ENCODE measurements at regions not wholly inside any gene's neighbourhood (a gene's known extent, or its start where the extent isn't known, plus 50 kb on each side); places are given as distances from the start of the nearest gene placed in this dataset.

DNA sequence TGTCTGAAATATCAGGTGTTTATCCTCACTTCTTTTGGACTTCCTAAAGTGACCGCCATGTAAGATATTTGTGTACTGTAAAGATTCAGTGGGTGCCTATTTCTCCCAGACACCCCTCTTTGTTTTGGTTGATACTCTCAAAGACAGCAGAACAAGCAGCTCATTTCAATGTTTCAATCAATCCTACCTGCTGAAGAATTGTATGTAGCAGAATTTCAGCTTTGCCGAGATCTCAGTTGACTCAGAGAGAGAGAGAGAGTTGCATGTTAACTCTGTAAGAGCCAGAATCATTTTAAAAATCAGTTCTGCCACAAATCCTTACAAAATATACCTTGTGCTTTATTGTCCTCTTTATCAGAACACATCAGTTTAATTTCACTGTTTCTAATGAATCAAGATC, 987.3 kb downstream of the ADGRL2 start:
- Histone ChIP-seq H3K27ac (no peak overlapping the region), H3K9me3 (peaks cover 0 to 24% (median 7%) of the 10 kb centered on the region in 11 donors), H3K36me3 (no peaks in the 10 kb centered on the region), H3K27me3 (no peaks in the 10 kb centered on the region), H3K4me1 (peaks cover 0 to 3% (median 0%) of the 10 kb centered on the region in 9 donors), H3K4me3 (no peak overlapping the region)
- 59 to 69% methylated on average over 2 of the region's 2 CpGs for WGBS, 2 donors
- intact Hi-C loops (cut with DNase I) = no loop called here
- no peak for DNase-seq
- no peak for ATAC-seq
- TF ChIP-seq CTCF (IDR thresholded peaks at IDR 0.05) = no peak

DNA sequence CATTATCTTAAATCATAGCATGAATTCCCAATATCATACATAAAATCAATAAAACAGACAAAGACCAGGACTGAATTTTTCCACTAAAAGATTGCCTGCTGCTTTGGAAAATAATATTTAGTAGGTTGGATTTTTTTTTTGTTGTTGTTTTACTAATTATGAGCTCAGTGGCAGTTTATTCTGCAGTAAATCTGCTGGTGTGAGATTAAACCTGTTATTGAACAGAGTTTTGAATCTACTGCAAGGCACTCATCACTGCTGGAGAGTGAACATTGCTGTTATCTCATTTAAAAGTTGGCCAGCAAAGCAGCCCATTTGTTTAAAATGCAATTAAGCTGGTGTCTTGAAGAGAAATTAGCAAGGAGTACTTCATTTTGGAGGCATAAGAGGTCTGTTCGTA, 986.1 kb downstream of the ADGRL2 start:
- no peak for DNase-seq
- intact Hi-C loops (cut with DNase I) = no loop called here
- H3K27me3 ChIP-seq = no peaks in the 10 kb centered on the region
- 70 to 86% methylated on average over 1 of the region's 1 CpG for WGBS, 2 donors
- H3K36me3 ChIP-seq = no peaks in the 10 kb centered on the region
- no peak overlapping the region for H3K4me3 ChIP-seq
- ATAC-seq = no peak
- TF ChIP-seq CTCF (IDR thresholded peaks at IDR 0.05) = no peak
- no peak overlapping the region for H3K27ac ChIP-seq
- peaks cover 0 to 3% (median 0%) of the 10 kb centered on the region in 9 donors for H3K4me1 ChIP-seq
- H3K9me3 ChIP-seq = peaks cover 0 to 24% (median 7%) of the 10 kb centered on the region in 11 donors

DNA sequence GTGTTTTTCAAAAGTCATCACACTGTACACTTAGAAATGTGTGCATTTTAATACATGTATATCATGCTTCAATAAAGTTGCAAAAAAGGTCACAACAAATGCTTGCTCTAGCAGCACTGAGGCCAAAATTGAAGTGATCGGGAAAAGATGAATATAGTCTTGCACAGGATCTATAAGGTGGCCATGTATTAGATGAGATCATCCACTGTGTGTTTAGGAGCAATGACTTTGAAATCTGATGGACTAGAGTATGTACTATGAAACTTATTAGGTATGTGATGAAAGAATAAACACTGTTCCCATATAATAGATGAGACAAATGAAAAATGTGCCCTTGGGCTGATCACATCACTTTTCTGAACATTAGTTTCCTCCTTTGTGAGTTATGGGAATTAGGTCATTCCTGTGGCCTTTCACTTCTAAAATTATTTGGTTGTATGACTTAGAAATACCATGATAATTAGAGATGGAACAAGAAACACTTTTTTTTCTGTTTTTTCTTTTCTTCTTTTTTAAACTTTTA, 984.6 kb downstream of the ADGRL2 start:
- Histone ChIP-seq H3K4me1 (peaks cover 0 to 3% (median 0%) of the 10 kb centered on the region in 9 donors), H3K4me3 (no peak overlapping the region), H3K9me3 (peaks cover 0 to 8% (median 0%) of the 10 kb centered on the region in 11 donors), H3K27ac (no peak overlapping the region), H3K27me3 (no peaks in the 10 kb centered on the region), H3K36me3 (no peaks in the 10 kb centered on the region)
- intact Hi-C loops (cut with DNase I) = no loop called here
- WGBS, 2 donors = 84 to 87% methylated on average over 1 of the region's 1 CpG
- TF ChIP-seq CTCF (IDR thresholded peaks at IDR 0.05) = no peak
- ATAC-seq (no peak), DNase-seq (no peak)

DNA sequence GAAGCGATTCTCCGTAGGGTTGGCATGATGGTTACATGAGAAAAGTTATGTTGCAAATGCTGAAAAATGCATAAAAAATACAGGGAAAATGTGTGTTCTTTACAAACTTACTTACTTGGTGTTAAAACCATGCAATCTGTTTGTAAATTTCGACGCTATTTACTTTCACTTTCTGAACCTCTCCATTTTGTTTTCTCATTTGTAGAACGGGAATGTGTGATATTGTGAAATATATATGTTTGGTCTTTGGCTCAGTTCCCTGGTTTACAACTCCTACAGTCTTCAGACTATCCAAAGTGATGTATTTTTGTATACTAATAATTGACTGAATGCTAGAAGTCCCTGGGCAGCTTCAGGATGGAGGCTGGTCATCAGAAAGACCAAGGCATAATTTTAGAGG, 982.3 kb downstream of the ADGRL2 start:
- DNase-seq (no peak), ATAC-seq (no peak)
- no peaks in the 10 kb centered on the region for H3K27me3 ChIP-seq
- TF ChIP-seq CTCF (IDR thresholded peaks at IDR 0.05) = no peak
- H3K9me3 ChIP-seq = no peaks in the 10 kb centered on the region
- no peak overlapping the region for H3K4me3 ChIP-seq
- 91 to 92% methylated on average over 5 of the region's 5 CpGs for WGBS, 2 donors
- no peak overlapping the region for H3K27ac ChIP-seq
- no peaks in the 10 kb centered on the region for H3K36me3 ChIP-seq
- intact Hi-C loops (cut with DNase I) = no loop called here
- peaks cover 0 to 3% (median 0%) of the 10 kb centered on the region in 9 donors for H3K4me1 ChIP-seq
